Spinal cord (tissue), 9 donors: ENCODE measurements at regions not wholly inside any gene's neighbourhood (a gene's known extent, or its start where the extent isn't known, plus 50 kb on each side); places are given as distances from the start of the nearest gene placed in this dataset.

Source experiments
- DNase-seq, 6 donors: peaks; one replicate each; pipeline versions ENCODE4 v3.0.0 to v3.0.0-alpha.2; 2013 to 2015; ENCODE audit warnings: low spot score in 6 of 6, low read depth in 4 of 6
- H3K27ac ChIP-seq: one replicate; pipeline ENCODE4 v1.5.1; 2013; ENCODE audit warnings: low read depth, low read length, control low read depth
- H3K27me3 ChIP-seq: one replicate; pipeline ENCODE4 v1.6.1; 2013; ENCODE audit warnings: low read length; ENCODE audit not compliant: control insufficient read depth, insufficient read depth
- H3K36me3 ChIP-seq: one replicate; pipeline ENCODE4 v1.6.1; 2013; ENCODE audit warnings: low read length; ENCODE audit not compliant: control insufficient read depth, insufficient read depth
- H3K4me1 ChIP-seq: one replicate; pipeline ENCODE4 v1.6.1; 2013; ENCODE audit warnings: low read length; ENCODE audit not compliant: control insufficient read depth, insufficient read depth
- H3K4me3 ChIP-seq: one replicate; pipeline ENCODE4 v1.5.1; 2013; ENCODE audit warnings: low read depth, low read length, control low read depth
- H3K9me3 ChIP-seq: one replicate; pipeline ENCODE4 v1.6.1; 2013; ENCODE audit warnings: low read length; ENCODE audit not compliant: control insufficient read depth, insufficient read depth
- WGBS: methylation state at CpG from one replicate; pipeline ENCODE4 v1.1.5; 2013; ENCODE audit warnings: missing lambda C conversion rate; ENCODE audit not compliant: insufficient coverage; 5-methylcytosine and 5-hydroxymethylcytosine counted together
- donor health status: healthy.

DNA sequence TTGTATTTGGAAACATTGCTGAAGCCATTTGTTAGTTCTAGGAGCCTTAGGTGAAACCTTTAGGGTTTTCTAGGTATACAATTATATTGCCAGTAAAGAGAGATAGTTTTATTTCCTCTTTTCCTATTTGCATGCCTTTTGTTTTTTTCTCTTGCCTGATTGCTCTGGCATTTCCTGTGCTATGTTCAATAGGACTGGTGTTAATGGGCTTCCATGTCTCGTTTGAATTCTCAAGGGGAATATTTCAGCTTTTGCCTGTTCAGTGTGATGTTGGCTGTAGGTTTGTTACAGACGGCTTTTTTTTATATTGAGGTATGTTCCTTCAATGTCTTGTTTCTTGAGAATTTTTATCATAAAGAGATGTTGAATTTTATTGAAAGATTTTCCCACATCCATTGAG is 1054.9 kb upstream of the NXPH2 start:
- DNase-seq, result no peak
- Histone ChIP-seq H3K4me1 (no peaks in the 10 kb centered on the region), H3K36me3 (no peaks in the 10 kb centered on the region), H3K27me3 (no peaks in the 10 kb centered on the region), H3K27ac (no peak overlapping the region), H3K4me3 (no peak overlapping the region), H3K9me3 (peaks cover under 1% of the 10 kb centered on the region)
- WGBS, result no CpG with 5 or more reads among the region's 2 CpGs

DNA sequence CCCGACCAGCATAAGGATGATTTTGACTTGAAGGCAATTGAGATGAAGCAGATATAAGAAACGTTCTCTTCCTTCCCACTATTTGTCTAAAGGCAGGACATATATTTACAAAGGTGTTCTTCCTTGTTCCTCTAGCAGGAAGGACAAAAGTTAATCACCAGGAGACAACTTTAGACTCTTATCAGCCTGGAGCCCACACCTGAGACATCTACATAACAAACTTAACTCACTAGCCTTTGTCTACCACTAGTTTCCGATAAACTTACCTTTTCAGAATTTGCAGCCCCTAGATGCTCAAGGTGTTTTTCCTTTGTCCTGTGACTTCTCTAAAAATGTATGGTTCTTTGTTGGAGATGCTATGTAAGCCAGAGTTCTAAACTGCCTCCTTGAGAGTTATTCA is 1047.8 kb upstream of the NXPH2 start:
- H3K9me3 ChIP-seq, result no peaks in the 10 kb centered on the region
- no peaks in the 10 kb centered on the region for H3K27me3 ChIP-seq
- H3K27ac ChIP-seq, result no peak overlapping the region
- no peaks in the 10 kb centered on the region for H3K4me1 ChIP-seq
- DNase-seq, result no peak
- no peaks in the 10 kb centered on the region for H3K36me3 ChIP-seq
- WGBS, result no CpG with 5 or more reads among the region's 3 CpGs
- no peak overlapping the region for H3K4me3 ChIP-seq

DNA sequence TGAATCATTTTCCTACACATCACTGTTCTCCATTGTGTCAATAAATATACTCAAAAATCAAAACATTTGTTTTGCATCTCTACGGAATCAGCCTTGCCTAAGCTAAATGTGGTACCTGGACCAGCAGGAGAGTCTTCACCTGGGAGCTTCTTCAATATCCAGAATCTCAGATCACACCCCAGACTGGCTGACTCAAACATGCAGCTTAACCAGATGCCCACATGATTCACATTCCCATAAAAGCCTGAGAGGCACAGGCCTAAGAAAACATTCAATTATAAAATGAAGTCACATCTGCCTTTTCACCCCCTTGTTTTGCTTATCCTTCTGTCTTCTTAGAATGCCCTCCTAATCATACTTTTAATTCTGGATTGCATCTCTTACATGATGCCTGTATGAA is 1045.5 kb upstream of the NXPH2 start:
- H3K27ac ChIP-seq, result no peak overlapping the region
- no peaks in the 10 kb centered on the region for H3K36me3 ChIP-seq
- H3K27me3 ChIP-seq, result no peaks in the 10 kb centered on the region
- 94% methylated on average over 1 of the region's 1 CpG for whole genome bisulfite sequencing
- no peaks in the 10 kb centered on the region for H3K4me1 ChIP-seq
- no peak for DNase-seq
- no peaks in the 10 kb centered on the region for H3K9me3 ChIP-seq
- no peak overlapping the region for H3K4me3 ChIP-seq

DNA sequence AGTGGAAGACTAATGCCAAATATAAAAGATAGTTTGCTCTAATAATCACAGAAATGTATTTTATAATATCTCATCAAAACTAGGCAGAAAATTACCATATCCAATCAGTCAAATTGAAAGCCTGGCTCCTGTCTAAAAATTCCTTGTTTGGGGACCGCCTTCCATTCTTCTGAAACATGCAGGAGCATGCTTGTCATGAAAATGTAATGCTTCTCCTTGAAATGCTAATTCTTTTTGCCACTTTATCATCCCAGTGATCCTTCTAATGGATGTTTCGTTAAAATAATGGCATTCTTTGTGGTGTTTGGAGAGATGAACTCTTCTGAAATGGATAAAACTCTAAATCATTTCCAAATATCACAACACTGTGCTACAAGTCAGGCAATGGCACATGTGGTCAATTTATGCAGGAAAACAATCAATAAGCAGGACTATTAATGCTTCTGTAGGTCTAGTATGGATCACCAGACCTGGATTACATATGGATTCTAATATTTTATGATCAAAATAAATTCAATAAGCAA is 1039.1 kb upstream of the NXPH2 start:
- Histone ChIP-seq H3K27ac (no peak overlapping the region), H3K4me3 (no peak overlapping the region), H3K9me3 (no peaks in the 10 kb centered on the region), H3K36me3 (no peaks in the 10 kb centered on the region), H3K4me1 (no peaks in the 10 kb centered on the region), H3K27me3 (no peaks in the 10 kb centered on the region)
- no peak for DNase-seq
- no CpG with 5 or more reads among the region's 2 CpGs for WGBS

DNA sequence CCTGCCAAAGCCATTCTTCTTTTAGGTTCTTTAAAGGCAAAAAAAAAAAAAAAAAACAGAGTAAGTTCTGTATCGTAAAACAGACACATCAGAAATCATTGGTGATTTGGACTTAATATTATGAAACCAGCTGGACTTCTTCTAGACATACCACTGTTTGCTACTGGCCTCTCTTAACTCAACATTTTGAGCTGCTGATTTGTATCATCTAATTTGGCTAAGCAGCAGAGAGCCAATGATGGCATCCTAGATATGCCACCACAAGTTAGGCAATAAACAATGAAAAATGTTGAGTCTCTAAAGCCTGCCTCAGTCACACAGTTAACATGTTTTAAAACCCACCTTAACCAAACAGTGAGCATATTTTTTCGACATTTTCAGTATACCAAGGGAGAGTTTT is 1034.3 kb upstream of the NXPH2 start:
- DNase-seq, result no peak
- no peaks in the 10 kb centered on the region for H3K4me1 ChIP-seq
- no peak overlapping the region for H3K4me3 ChIP-seq
- H3K27ac ChIP-seq, result no peak overlapping the region
- no CpG with 5 or more reads among the region's 2 CpGs for WGBS
- H3K36me3 ChIP-seq, result no peaks in the 10 kb centered on the region
- no peaks in the 10 kb centered on the region for H3K27me3 ChIP-seq
- no peaks in the 10 kb centered on the region for H3K9me3 ChIP-seq

DNA sequence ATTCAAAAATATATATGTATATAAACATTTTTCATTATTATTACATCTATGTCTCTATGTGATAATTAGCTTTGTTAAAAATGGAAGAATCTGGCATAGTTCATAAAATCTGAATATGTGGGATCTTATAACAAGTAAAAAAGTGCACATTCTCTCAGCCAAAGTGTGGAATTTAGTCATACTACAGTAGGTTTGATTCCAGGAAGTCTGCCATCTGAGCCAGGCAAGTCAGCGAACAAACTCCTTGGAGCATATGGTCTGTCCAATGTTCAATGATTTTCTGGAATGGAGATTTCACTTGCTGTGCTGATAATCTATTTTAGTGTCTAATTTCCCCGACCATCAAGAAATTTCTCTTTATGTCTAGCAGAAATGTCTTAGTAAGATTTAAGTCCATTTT is 1033.2 kb upstream of the NXPH2 start:
- no peak overlapping the region for H3K27ac ChIP-seq
- H3K4me1 ChIP-seq, result no peaks in the 10 kb centered on the region
- no peaks in the 10 kb centered on the region for H3K9me3 ChIP-seq
- WGBS, result no CpG with 5 or more reads among the region's 2 CpGs
- peak in 2 of 6 donors; percentile 33 to 79 for DNase-seq
- no peaks in the 10 kb centered on the region for H3K27me3 ChIP-seq
- H3K36me3 ChIP-seq, result no peaks in the 10 kb centered on the region
- H3K4me3 ChIP-seq, result no peak overlapping the region

DNA sequence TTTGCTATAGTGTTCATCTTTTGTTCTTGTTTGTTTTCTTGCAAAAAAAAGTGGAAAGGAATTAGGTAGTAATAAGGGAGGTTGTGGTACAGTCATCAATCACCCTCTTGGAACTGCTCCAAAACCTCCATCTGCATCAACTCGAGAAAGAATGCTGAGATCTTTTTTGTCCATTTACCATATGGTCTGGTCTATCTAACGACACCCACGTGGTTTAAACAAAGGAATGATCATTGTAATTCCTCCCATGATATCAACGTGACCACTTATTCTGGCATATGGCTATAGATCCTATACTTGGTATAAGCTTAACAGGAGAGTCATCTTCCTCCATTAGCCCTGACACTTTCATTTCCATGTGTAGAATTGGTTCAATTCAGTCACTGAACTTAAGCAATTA is 1025.3 kb upstream of the NXPH2 start:
- H3K36me3 ChIP-seq, result no peaks in the 10 kb centered on the region
- peak in 2 of 6 donors; percentile 27 to 50 for DNase-seq
- no CpG with 5 or more reads among the region's 4 CpGs for WGBS
- H3K9me3 ChIP-seq, result no peaks in the 10 kb centered on the region
- no peak overlapping the region for H3K27ac ChIP-seq
- no peaks in the 10 kb centered on the region for H3K4me1 ChIP-seq
- H3K27me3 ChIP-seq, result no peaks in the 10 kb centered on the region
- no peak overlapping the region for H3K4me3 ChIP-seq

DNA sequence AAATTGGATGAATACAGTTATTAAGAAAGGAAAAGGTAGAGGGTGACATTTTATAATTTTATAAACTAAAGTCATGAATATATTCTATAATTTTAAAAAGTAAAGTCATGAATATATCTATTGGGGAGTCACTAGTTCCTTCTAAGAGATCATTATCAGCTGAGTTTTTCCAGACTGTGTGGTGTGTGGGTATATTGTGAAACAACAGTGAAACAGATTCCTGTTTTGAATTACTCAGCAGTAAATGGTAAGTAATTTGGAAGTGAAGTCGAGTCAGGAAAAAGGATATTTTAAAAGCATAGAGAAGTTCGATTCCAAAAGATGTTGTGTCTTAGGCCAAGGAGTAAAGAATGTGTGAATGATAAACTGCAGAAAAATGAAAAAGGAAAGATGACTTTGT is 1018.2 kb upstream of the NXPH2 start:
- Histone ChIP-seq H3K9me3 (no peaks in the 10 kb centered on the region), H3K36me3 (no peaks in the 10 kb centered on the region), H3K4me1 (no peaks in the 10 kb centered on the region), H3K27me3 (no peaks in the 10 kb centered on the region), H3K27ac (no peak overlapping the region), H3K4me3 (no peak overlapping the region)
- no peak for DNase-seq
- 90% methylated on average over 2 of the region's 2 CpGs for WGBS

DNA sequence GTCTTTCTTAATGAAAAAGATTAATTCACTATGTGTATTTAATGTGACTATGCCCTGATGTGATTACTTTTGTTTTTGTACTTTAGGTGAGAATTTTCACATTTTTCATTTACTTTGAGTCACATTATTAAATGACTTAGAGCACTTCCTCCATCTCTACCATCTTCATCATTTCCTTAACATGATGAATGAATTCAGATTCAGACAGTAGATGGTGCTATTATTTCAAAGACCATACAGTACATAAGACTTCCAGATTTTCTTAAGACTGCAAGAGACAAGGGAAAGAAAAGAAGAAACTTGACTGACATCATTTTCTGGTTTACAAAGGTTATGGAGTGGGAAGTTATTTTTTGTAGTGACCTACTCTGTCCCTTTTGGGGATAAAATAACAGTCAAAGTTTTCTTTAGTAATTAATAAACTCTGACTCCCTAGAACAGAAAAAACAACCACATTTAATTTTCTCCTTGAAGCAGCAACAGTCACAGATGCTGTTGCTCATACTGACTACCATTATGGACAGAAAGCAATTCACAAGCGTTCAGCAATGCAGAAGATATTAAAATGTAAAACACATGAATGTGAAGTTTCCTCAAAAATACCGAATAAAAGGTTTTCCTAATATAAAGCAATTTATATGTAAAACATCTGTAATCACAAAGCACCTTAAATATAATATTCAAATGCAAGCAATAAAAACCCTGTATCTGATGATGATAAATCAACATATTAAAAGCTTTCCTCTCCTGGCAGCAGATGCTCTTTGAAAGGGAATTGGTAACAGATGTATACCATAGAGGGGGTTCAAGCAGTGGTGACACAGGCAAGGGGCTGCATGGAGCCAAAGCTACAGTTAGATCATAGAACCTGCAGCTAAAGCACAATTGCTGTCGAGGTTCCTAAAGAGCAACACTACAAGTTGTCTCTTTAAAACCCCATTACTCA is 1010.9 kb upstream of the NXPH2 start:
- Histone ChIP-seq H3K27me3 (no peaks in the 10 kb centered on the region), H3K4me1 (no peaks in the 10 kb centered on the region), H3K27ac (no peak overlapping the region), H3K4me3 (no peak overlapping the region), H3K36me3 (no peaks in the 10 kb centered on the region), H3K9me3 (no peaks in the 10 kb centered on the region)
- WGBS, result 13% methylated on average over 1 of the region's 3 CpGs
- DNase-seq, result peak in 5 of 6 donors; percentile 22 to 89 (median 32)

DNA sequence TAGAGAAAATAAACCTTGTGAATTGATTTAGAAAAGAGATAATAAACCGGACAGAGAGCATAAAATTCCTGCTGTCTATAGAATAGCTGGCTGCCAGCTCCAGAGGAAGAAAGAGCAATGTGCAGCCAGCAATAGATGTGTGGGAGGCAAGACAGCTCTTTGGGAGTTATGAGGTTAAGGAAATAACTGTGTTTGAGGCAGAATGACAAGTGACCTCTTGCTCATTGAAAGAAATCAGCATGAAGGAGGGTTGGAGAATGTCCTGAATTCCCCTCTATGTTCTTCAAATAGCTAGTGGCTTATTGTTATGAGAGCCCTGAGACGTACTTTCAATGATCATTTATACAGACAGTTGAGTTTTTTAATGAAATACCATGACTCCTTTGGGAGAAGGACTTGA is 1009.9 kb upstream of the NXPH2 start:
- 30% methylated on average over 1 of the region's 2 CpGs for WGBS
- DNase-seq, result peak in 2 of 6 donors; percentile 11 to 68
- H3K4me1 ChIP-seq, result no peaks in the 10 kb centered on the region
- H3K4me3 ChIP-seq, result no peak overlapping the region
- H3K27ac ChIP-seq, result no peak overlapping the region
- H3K27me3 ChIP-seq, result no peaks in the 10 kb centered on the region
- no peaks in the 10 kb centered on the region for H3K9me3 ChIP-seq
- no peaks in the 10 kb centered on the region for H3K36me3 ChIP-seq
